ENCODE measurements at regions not wholly inside any gene's neighbourhood (a gene's known extent, or its start where the extent isn't known, plus 50 kb on each side); places are given as distances from the start of the nearest gene placed in this dataset.
"Not testable (repeated sequence)": the region's sequence is repeated elsewhere in the genome, so short reads cannot be mapped to it uniquely, and the experiment has no call there.

GRCh38 chr10:46095943-46096342 lies 49.9 kb upstream of the MSMB start:
- DNase-seq (ENCODE audit: low spot score) = not testable (repeated sequence)

- no peak for DNase-seq (ENCODE audit: low spot score)
Measured at GRCh38 chr10:46096446-46096845, 50.4 kb upstream of the MSMB start.

- no peak for DNase-seq (ENCODE audit: low spot score)
Measured at GRCh38 chr10:46096909-46097575, 51.0 kb upstream of the MSMB start.

- no peak for DNase-seq (ENCODE audit: low spot score)
Measured at GRCh38 chr10:46097576-46098317, 51.7 kb upstream of the MSMB start.

GRCh38 chr10:46098386-46098785 lies 52.3 kb upstream of the MSMB start:
- peak; percentile 65 for DNase-seq (ENCODE audit: low spot score)

GRCh38 chr10:46098925-46099324 lies 52.9 kb upstream of the MSMB start:
- DNase-seq (ENCODE audit: low spot score) = not testable (repeated sequence)

GRCh38 chr10:46104071-46104585 lies 58.1 kb upstream of the MSMB start:
- DNase-seq (ENCODE audit: low spot score) = no peak

GRCh38 chr10:46105416-46105815 lies 59.3 kb upstream of the MSMB start:
- DNase-seq (ENCODE audit: low spot score) = not testable (repeated sequence)

- DNase-seq (ENCODE audit: low spot score) = not testable (repeated sequence)
Measured at GRCh38 chr10:46105856-46106409, 59.9 kb upstream of the MSMB start.

GRCh38 chr10:46106410-46107255 lies 60.6 kb upstream of the MSMB start:
- DNase-seq (ENCODE audit: low spot score) = peak; percentile 71

- DNase-seq (ENCODE audit: low spot score) = peak; percentile 32
Measured at GRCh38 chr10:46108158-46108499, 62.1 kb upstream of the MSMB start.

- DNase-seq (ENCODE audit: low spot score) = not testable (repeated sequence)
Measured at GRCh38 chr10:46154271-46154670, 108.2 kb upstream of the MSMB start.

- DNase-seq (ENCODE audit: low spot score) = not testable (repeated sequence)
Measured at GRCh38 chr10:46154683-46155082, 108.6 kb upstream of the MSMB start.

- DNase-seq (ENCODE audit: low spot score) = peak; percentile 60
Measured at GRCh38 chr10:46156866-46157265, 110.8 kb upstream of the MSMB start.

GRCh38 chr10:46169736-46170135 lies 117.1 kb upstream of the ANTXRL start:
- no peak for DNase-seq (ENCODE audit: low spot score)

GRCh38 chr10:46170789-46171188 lies 116.0 kb upstream of the ANTXRL start:
- DNase-seq (ENCODE audit: low spot score) = no peak

GRCh38 chr10:46171661-46172060 lies 115.1 kb upstream of the ANTXRL start:
- no peak for DNase-seq (ENCODE audit: low spot score)

GRCh38 chr10:46175296-46175695 lies 111.5 kb upstream of the ANTXRL start:
- no peak for DNase-seq (ENCODE audit: low spot score)

GRCh38 chr10:46175831-46176230 lies 111.0 kb upstream of the ANTXRL start:
- no peak for DNase-seq (ENCODE audit: low spot score)

- not testable (repeated sequence) for DNase-seq (ENCODE audit: low spot score)
Measured at GRCh38 chr10:46187431-46187830, 99.4 kb upstream of the ANTXRL start.

- DNase-seq (ENCODE audit: low spot score) = no peak
Measured at GRCh38 chr10:46197050-46197449, 89.7 kb upstream of the ANTXRL start.

- DNase-seq (ENCODE audit: low spot score) = no peak
Measured at GRCh38 chr10:46198516-46198915, 88.3 kb upstream of the ANTXRL start.
